K562 (cell line): ENCODE measurements at regions not wholly inside any gene's neighbourhood (a gene's known extent, or its start where the extent isn't known, plus 50 kb on each side); places are given as distances from the start of the nearest gene placed in this dataset.
A peak's percentile ranks its signal among the peaks of the same experiment; 100 is the strongest.

Experiments used
- ATAC-seq: fragments of 200-7000 bp; cut with Tn5 transposase; 3 replicates; pipeline ENCODE4 v1.9.1; 2020; ENCODE audit warnings: moderate library complexity
- BruUV-seq: library from RNA; stranded (reverse); fragments of 400-500 nt; replicated peaks from 2 replicates; lab custom pipeline; 2021; lab: Mats Ljungman, UMichigan
- CTCF ChIA-PET: fragments of 300-600 bp; formaldehyde crosslinking; extraction: SDS; loops from one replicate; lab custom pipeline; 2021; ENCODE audit warnings: low intra/inter-chr PET ratio; lab: Yijun Ruan, JAX
- POLR2A ChIA-PET: fragments of 300-600, 350-650 bp; sonication (Branson Sonifier 250); formaldehyde crosslinking; extraction: SDS; loops from one replicate; lab custom pipeline; 2021; ENCODE audit warnings: antibody characterized with exemption, inconsistent platforms; lab: Yijun Ruan, JAX
- DNase-seq, 4 experiments: peaks; one replicate each; pipeline versions ENCODE4 v3.0.0 to v3.0.0-alpha.2; 2011 to 2018; ENCODE audit warnings: low spot score in 3 of 4, mixed read lengths in 3 of 4; ENCODE audit errors: extremely low read depth in 1 of 4
- FAIRE-seq: peaks from 2 replicates; lab custom pipeline; 2011; peaks lifted over from hg19 to GRCh38; lab: Jason Lieb, UNC
- H2AFZ ChIP-seq: 2 replicates; pipeline ENCODE4 v1.6.0; 2011; ENCODE audit warnings: low read depth, low read length, control low read depth, inconsistent platforms
- H3K27ac ChIP-seq: fragments of 200-600 bp; 3 replicates; pipeline ENCODE4 v1.8.0; 2011; ENCODE audit warnings: low read depth, mild to moderate bottlenecking, control low read depth, inconsistent platforms, low read length, moderate library complexity, mixed read lengths; ENCODE audit errors: extremely low read depth
- H3K27me3 ChIP-seq, 2 experiments: fragments of 300-600 bp in 1 of 2; 2 replicates in 1 of 2; 3 replicates in 1 of 2; pipeline versions ENCODE4 v1.6.0 to v1.8.0; 2011; ENCODE audit warnings: inconsistent platforms in 2 of 2, low read length in 2 of 2, mild to moderate bottlenecking in 1 of 2, mixed read lengths in 1 of 2, moderate library complexity in 1 of 2; ENCODE audit not compliant: control insufficient read depth in 2 of 2, insufficient read depth in 2 of 2
- H3K36me3 ChIP-seq: fragments of 300-600 bp; 3 replicates; pipeline ENCODE4 v1.8.0; 2011; ENCODE audit warnings: mild to moderate bottlenecking, low read length, inconsistent platforms; ENCODE audit not compliant: control insufficient read depth, insufficient read depth
- H3K4me1 ChIP-seq, 2 experiments: fragments of 200-600 bp in 1 of 2; replicated peaks in 1 of 2; 2 replicates in 1 of 2; 3 replicates in 1 of 2; pipeline versions ENCODE4 v1.5.1 to v1.8.0; 2011; ENCODE audit warnings: inconsistent platforms in 2 of 2, low read length in 2 of 2, mild to moderate bottlenecking in 1 of 2, mixed read lengths in 1 of 2, moderate library complexity in 1 of 2; ENCODE audit not compliant: control insufficient read depth in 2 of 2, insufficient read depth in 2 of 2
- H3K4me2 ChIP-seq: 2 replicates; pipeline ENCODE4 v1.6.1; 2011; ENCODE audit warnings: low read length, control low read depth, inconsistent platforms, mixed read lengths; ENCODE audit not compliant: insufficient read depth
- H3K4me3 ChIP-seq: fragments of 200-600 bp; sonication (generic), shearing (Covaris generic); 2 replicates; pipeline ENCODE4 v1.5.1; 2016; ENCODE audit warnings: control low read depth, inconsistent platforms
- H3K79me2 ChIP-seq: fragments of 200-600 bp; 3 replicates; pipeline ENCODE4 v1.8.0; 2011; ENCODE audit warnings: low read length, inconsistent platforms; ENCODE audit not compliant: control insufficient read depth, insufficient read depth
- H3K9ac ChIP-seq, 2 experiments: 2 replicates each; pipeline versions ENCODE4 v1.6.0 to v1.6.1; 2011; ENCODE audit warnings: low read depth in 2 of 2, low read length in 2 of 2, control low read depth in 1 of 2, inconsistent platforms in 1 of 2, mild to moderate bottlenecking in 1 of 2, mixed read lengths in 1 of 2; ENCODE audit not compliant: insufficient read depth in 1 of 2
- H3K9me1 ChIP-seq: one replicate; pipeline ENCODE4 v1.6.0; 2011; ENCODE audit warnings: inconsistent platforms, mild to moderate bottlenecking, low read length, moderate library complexity; ENCODE audit not compliant: control insufficient read depth, insufficient read depth
- H3K9me3 ChIP-seq: replicated peaks from 2 replicates; pipeline ENCODE4 v1.5.1; 2011; ENCODE audit warnings: low read depth, low read length, inconsistent platforms; ENCODE audit not compliant: control insufficient read depth, insufficient read depth
- H4K20me1 ChIP-seq: replicated peaks from 2 replicates; pipeline ENCODE4 v1.6.1; 2011; ENCODE audit warnings: low read length, inconsistent platforms, mixed read lengths; ENCODE audit not compliant: control insufficient read depth, insufficient read depth
- ARID1B ChIP-seq: fragments of 450-650 bp; IDR thresholded peaks from 2 replicates; pipeline ENCODE4 v1.6.1; 2016; ENCODE audit warnings: antibody characterized with exemption, mild to moderate bottlenecking, inconsistent platforms
- ASH1L ChIP-seq: fragments of 450-650 bp; IDR thresholded peaks from 2 replicates; pipeline ENCODE4 v1.6.1; 2018; ENCODE audit warnings: borderline replicate concordance, mild to moderate bottlenecking, low read depth; ENCODE audit not compliant: partially characterized antibody
- CBX5 ChIP-seq: IDR thresholded peaks from 2 replicates; pipeline ENCODE4 v1.6.1; 2014; ENCODE audit warnings: low read depth, borderline replicate concordance
- CSDE1 ChIP-seq, 2 experiments: fragments of 450-650 bp; IDR thresholded peaks; 2 replicates each; pipeline ENCODE4 v1.6.1; 2016; ENCODE audit warnings: mild to moderate bottlenecking in 1 of 2
- DACH1 ChIP-seq: fragments of 450-650 bp; IDR thresholded peaks from 2 replicates; pipeline ENCODE4 v1.6.1; 2018; ENCODE audit not compliant: partially characterized antibody
- NBN ChIP-seq: fragments of 450-650 bp; IDR thresholded peaks from 2 replicates; pipeline ENCODE4 v1.6.1; 2016; ENCODE audit warnings: low read depth, mild to moderate bottlenecking
- POLR2AphosphoS2 ChIP-seq: IDR thresholded peaks from 2 replicates; pipeline ENCODE4 v1.6.1; 2012; ENCODE audit warnings: low read length, improper control_type of control experiment
- STAT5B ChIP-seq: fragments of 250-450 bp; sonication (Bioruptor Pico); IDR thresholded peaks from 2 replicates; pipeline ENCODE4 v1.8.0; 2021; ENCODE audit warnings: mild to moderate bottlenecking, inconsistent platforms
- TCFL5 ChIP-seq: fragments of 250-450 bp; sonication (Bioruptor Pico); conservative IDR thresholded peaks from 2 replicates; pipeline ENCODE4 v1.6.1; 2021; ENCODE audit warnings: mild to moderate bottlenecking, moderate library complexity, matching md5 sums
- ZBED1 ChIP-seq: IDR thresholded peaks from 2 replicates; pipeline ENCODE4 v1.6.1; 2014
- ZNF644 ChIP-seq: fragments of 200-800 bp; sonication (Bioruptor generic); IDR thresholded peaks from 2 replicates; pipeline ENCODE4 v1.6.1; 2016; ENCODE audit warnings: low read depth, missing genetic modification characterization, missing compliant biosample characterization
- ZNF668 ChIP-seq: fragments of 250-450 bp; sonication (Bioruptor Pico); IDR thresholded peaks from 2 replicates; pipeline ENCODE4 v1.8.0; 2022; ENCODE audit warnings: mild to moderate bottlenecking, inconsistent platforms
- WGBS: fragments of 100-300 bp; shearing (Covaris generic); methylation state at CpG from one replicate; pipeline ENCODE4 v1.1.6; 2016; ENCODE audit warnings: low coverage, mixed read lengths; ENCODE audit not compliant: insufficient coverage; ENCODE audit errors: missing lambda C conversion rate; 5-methylcytosine and 5-hydroxymethylcytosine counted together
- in situ Hi-C: fragments of 300-500 bp; cut with MboI; formaldehyde crosslinking; loops from 4 replicates; pipeline ENCODE4 v1.15.0; 2018; ENCODE audit warnings: inconsistent platforms, mixed read lengths
- intact Hi-C: fragments of 100-400 bp; cut with micrococcal nuclease; formaldehyde crosslinking; loops from 2 replicates; pipeline ENCODE4 v1.14.2; 2022
- TF ChIP-seq, protein P1 (sequence below): sonication (generic); formaldehyde crosslinking; IDR thresholded peaks from 2 replicates; pipeline ENCODE4 v1.8.0; 2023; ENCODE audit warnings: missing genetic modification reagents, mild to moderate bottlenecking, borderline replicate concordance
- TF ChIP-seq, protein P2 (sequence below): sonication (generic); formaldehyde crosslinking; IDR thresholded peaks from 2 replicates; pipeline ENCODE4 v1.8.1; 2022; ENCODE audit warnings: missing genetic modification reagents
- TF ChIP-seq, protein P3 (sequence below): fragments of 450-650 bp; IDR thresholded peaks from 2 replicates; pipeline ENCODE4 v1.6.1; 2016; ENCODE audit warnings: borderline replicate concordance

DNA sequence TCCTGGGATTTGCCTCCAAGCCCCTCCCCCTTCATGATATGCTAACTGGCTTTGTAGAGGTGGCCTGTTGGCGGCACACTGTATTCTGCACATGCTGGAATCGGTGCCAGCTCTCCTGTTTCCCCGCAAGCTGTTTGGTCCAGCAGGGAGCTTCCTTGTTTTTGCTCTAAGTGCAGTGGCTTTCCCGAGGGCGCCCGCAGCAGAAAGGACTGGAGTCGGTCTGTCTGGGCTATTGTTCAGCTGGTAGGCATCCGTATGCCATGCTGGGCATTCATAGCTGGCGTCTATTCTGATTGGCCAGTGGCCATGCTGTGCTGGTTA lies 88.9 kb upstream of the MED13L start (continued):
- TF ChIP-seq ARID1B (no peak), POLR2AphosphoS2 (no peak), CBX5 (no peak), ASH1L (no peak)
- TF ChIP-seq, protein P1, sequence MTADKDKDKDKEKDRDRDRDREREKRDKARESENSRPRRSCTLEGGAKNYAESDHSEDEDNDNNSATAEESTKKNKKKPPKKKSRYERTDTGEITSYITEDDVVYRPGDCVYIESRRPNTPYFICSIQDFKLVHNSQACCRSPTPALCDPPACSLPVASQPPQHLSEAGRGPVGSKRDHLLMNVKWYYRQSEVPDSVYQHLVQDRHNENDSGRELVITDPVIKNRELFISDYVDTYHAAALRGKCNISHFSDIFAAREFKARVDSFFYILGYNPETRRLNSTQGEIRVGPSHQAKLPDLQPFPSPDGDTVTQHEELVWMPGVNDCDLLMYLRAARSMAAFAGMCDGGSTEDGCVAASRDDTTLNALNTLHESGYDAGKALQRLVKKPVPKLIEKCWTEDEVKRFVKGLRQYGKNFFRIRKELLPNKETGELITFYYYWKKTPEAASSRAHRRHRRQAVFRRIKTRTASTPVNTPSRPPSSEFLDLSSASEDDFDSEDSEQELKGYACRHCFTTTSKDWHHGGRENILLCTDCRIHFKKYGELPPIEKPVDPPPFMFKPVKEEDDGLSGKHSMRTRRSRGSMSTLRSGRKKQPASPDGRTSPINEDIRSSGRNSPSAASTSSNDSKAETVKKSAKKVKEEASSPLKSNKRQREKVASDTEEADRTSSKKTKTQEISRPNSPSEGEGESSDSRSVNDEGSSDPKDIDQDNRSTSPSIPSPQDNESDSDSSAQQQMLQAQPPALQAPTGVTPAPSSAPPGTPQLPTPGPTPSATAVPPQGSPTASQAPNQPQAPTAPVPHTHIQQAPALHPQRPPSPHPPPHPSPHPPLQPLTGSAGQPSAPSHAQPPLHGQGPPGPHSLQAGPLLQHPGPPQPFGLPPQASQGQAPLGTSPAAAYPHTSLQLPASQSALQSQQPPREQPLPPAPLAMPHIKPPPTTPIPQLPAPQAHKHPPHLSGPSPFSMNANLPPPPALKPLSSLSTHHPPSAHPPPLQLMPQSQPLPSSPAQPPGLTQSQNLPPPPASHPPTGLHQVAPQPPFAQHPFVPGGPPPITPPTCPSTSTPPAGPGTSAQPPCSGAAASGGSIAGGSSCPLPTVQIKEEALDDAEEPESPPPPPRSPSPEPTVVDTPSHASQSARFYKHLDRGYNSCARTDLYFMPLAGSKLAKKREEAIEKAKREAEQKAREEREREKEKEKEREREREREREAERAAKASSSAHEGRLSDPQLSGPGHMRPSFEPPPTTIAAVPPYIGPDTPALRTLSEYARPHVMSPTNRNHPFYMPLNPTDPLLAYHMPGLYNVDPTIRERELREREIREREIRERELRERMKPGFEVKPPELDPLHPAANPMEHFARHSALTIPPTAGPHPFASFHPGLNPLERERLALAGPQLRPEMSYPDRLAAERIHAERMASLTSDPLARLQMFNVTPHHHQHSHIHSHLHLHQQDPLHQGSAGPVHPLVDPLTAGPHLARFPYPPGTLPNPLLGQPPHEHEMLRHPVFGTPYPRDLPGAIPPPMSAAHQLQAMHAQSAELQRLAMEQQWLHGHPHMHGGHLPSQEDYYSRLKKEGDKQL (CRISPR knock-in tag) = no peak

DNA sequence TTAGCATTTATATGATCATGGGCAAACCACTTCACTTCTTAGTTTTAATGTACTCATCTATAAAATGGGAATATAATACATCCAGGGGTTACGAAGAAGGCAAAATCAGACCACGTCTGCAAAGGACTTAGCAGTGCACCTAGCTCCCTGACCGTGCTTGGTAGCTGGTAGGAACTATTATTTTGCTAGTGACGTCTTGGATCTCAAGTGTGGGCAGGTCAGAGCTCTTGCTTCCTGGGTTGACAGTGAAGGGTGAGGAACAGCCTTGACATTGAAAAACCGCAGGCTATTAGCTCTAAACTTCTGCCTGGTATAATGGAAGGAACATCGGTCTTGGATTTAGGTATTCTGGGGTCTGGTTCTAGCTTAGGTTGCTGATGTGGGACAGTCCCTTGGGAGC lies 89.3 kb upstream of the MED13L start:
- H3K27me3 ChIP-seq = no peaks in the 10 kb centered on the region
- H3K36me3 ChIP-seq = no peaks in the 10 kb centered on the region
- H3K4me3 ChIP-seq = no peak overlapping the region
- no peak for FAIRE-seq
- in situ Hi-C loops = no loop called here
- H3K9me1 ChIP-seq = no peaks in the 10 kb centered on the region
- 77% methylated on average over 6 of the region's 6 CpGs for WGBS
- ChIA-PET CTCF (no interaction called here), POLR2A (interaction anchor here (0.7 to 0.8 kb wide), 2 partner anchors 13 to 21 kb away, joined by 3 to 4 read pairs; no protein-coding TSS in a partner anchor)
- peak overlapping the region; percentile 46; the same call in 1 of the 2 replicates for H2AFZ ChIP-seq
- H4K20me1 ChIP-seq = no peaks in the 10 kb centered on the region
- no peaks in the 10 kb centered on the region for H3K79me2 ChIP-seq
- no peak overlapping the region for H3K4me2 ChIP-seq
- no peak for DNase-seq
- no peak for ATAC-seq
- H3K27ac ChIP-seq = no peak overlapping the region
- no peak overlapping the region for H3K9ac ChIP-seq
- peaks cover 4% of the 10 kb centered on the region for H3K9me3 ChIP-seq
- TF ChIP-seq DACH1 (no peak), NBN (no peak), CSDE1 (IDR thresholded peaks at IDR 0.05) (no peak), TCFL5 (CRISPR knock-in tag) (no peak), ZNF644 (no peak), STAT5B (CRISPR knock-in tag) (no peak), ZNF668 (CRISPR knock-in tag) (no peak), ZBED1 (no peak)
- TF ChIP-seq, protein P2, sequence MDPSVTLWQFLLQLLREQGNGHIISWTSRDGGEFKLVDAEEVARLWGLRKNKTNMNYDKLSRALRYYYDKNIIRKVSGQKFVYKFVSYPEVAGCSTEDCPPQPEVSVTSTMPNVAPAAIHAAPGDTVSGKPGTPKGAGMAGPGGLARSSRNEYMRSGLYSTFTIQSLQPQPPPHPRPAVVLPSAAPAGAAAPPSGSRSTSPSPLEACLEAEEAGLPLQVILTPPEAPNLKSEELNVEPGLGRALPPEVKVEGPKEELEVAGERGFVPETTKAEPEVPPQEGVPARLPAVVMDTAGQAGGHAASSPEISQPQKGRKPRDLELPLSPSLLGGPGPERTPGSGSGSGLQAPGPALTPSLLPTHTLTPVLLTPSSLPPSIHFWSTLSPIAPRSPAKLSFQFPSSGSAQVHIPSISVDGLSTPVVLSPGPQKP (CRISPR knock-in tag) = no peak
- TF ChIP-seq, protein P3, sequence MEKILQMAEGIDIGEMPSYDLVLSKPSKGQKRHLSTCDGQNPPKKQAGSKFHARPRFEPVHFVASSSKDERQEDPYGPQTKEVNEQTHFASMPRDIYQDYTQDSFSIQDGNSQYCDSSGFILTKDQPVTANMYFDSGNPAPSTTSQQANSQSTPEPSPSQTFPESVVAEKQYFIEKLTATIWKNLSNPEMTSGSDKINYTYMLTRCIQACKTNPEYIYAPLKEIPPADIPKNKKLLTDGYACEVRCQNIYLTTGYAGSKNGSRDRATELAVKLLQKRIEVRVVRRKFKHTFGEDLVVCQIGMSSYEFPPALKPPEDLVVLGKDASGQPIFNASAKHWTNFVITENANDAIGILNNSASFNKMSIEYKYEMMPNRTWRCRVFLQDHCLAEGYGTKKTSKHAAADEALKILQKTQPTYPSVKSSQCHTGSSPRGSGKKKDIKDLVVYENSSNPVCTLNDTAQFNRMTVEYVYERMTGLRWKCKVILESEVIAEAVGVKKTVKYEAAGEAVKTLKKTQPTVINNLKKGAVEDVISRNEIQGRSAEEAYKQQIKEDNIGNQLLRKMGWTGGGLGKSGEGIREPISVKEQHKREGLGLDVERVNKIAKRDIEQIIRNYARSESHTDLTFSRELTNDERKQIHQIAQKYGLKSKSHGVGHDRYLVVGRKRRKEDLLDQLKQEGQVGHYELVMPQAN = no peak
- intact Hi-C loops = no loop called here
- peaks cover 14 to 18% of the 10 kb centered on the region in 2 experiments; a peak in 4 of 5 replicates for H3K4me1 ChIP-seq
- BruUV-seq = no TSS peak
